RWPE1 (cell line): ENCODE measurements at regions not wholly inside any gene's neighbourhood (a gene's known extent, or its start where the extent isn't known, plus 50 kb on each side); places are given as distances from the start of the nearest gene placed in this dataset.

ENCODE experiments used
- CTCF ChIA-PET: fragments of 350-600 bp; sonication (Branson Sonifier 250); formaldehyde crosslinking; extraction: SDS; loops from one replicate; lab custom pipeline; 2021; lab: Yijun Ruan, JAX
- POLR2A ChIA-PET: fragments of 400-600 bp; formaldehyde crosslinking; extraction: SDS; loops from one replicate; lab custom pipeline; 2020; ENCODE audit warnings: antibody characterized with exemption; ENCODE audit not compliant: low non-redundant PET; lab: Yijun Ruan, JAX
- DNase-seq: peaks from one replicate; pipeline ENCODE4 v3.0.0; 2012; ENCODE audit warnings: low spot score
- H3K27ac ChIP-seq: fragments of 450-650 bp; 2 replicates; pipeline ENCODE4 v1.5.1; 2017
- TF ChIP-seq, protein P1 (sequence below): fragments of 450-650 bp; conservative IDR thresholded peaks from 2 replicates; pipeline ENCODE4 v1.5.1; 2017; ENCODE audit warnings: low read depth, mild to moderate bottlenecking

DNA sequence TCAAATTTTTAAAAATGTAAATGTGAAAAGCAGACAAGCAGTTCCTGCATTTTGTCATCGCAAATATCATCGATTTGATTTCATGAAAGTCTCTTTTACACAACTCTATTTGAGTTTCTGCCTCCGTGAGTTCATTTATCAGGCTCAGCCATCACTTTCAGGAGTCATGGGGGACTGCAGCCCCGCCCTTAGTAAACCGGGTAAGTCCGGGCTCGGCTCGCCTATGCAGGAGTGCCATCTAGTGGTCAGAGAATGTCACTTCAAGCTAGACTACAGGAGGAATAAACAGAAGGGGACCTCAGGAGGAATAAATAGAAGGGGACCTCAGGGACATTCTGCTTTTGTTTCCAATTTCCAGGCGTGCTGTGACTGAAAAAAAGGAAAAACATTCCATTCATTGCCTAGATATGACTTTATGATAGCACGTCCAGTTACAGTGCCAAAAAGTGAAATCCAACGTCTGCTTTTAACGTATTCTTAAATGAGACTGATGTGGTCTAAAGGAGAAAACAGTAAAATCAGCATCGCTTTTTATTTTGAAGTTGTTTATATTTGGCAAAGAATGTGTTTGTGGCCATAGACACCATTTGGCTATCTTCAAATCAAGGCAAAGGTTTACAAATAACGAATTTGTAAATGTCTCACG lies 333.9 kb downstream of the HACE1 start:
- POLR2A ChIA-PET: no interaction called here
- CTCF ChIA-PET: interaction anchor here (0.6 to 1.7 kb wide), 10 partner anchors 11 to 728 kb away, joined by 3 to 8 read pairs (median 4); no protein-coding TSS in a partner anchor
- TF ChIP-seq, protein P1, sequence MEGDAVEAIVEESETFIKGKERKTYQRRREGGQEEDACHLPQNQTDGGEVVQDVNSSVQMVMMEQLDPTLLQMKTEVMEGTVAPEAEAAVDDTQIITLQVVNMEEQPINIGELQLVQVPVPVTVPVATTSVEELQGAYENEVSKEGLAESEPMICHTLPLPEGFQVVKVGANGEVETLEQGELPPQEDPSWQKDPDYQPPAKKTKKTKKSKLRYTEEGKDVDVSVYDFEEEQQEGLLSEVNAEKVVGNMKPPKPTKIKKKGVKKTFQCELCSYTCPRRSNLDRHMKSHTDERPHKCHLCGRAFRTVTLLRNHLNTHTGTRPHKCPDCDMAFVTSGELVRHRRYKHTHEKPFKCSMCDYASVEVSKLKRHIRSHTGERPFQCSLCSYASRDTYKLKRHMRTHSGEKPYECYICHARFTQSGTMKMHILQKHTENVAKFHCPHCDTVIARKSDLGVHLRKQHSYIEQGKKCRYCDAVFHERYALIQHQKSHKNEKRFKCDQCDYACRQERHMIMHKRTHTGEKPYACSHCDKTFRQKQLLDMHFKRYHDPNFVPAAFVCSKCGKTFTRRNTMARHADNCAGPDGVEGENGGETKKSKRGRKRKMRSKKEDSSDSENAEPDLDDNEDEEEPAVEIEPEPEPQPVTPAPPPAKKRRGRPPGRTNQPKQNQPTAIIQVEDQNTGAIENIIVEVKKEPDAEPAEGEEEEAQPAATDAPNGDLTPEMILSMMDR: peak; percentile 93

DNA sequence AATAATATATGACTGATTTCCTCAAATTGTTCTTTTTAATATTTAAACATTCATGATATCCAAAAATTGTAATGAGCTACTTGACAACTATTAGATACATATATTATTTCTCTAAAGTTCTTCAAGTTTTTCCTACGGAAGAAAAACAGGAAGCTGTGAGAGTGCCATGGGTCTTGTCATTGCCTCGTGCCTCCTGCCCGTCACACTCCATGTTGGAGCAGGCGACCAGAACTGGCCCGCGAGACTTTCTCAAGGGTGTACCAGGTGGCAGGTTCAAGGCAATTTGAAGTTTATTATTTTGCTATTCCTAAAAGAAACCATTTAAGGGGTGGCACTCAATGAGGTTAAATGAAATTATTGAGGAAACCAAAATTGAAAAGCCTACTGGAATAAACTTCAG lies 337.2 kb downstream of the HACE1 start:
- ChIA-PET CTCF (no interaction called here), POLR2A (no interaction called here)
- no peak for DNase-seq
- TF ChIP-seq, protein P1: no peak
- H3K27ac ChIP-seq: no peak overlapping the region

More for the DNA sequence above, 333.9 kb downstream of the HACE1 start:
- DNase-seq: peak; percentile 87
- no peak overlapping the region for H3K27ac ChIP-seq

DNA sequence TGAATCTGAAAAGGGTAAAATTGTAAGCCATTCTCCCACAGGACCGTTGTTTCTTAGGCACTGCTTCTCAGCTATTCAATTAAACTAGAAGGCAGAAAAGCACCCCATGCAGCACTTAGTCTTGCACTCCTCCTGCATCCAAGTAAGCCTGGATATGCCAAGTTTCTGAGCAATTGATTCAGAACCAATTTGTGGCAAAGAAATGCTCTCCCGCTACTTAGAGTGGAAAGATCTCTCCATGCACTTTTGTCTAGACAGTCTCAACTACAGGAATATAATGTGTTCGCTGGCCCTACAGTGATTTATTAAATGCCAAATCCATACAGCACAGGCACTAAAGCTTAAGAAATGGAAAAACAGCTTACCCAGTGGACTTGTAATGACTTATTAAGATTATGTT lies 338.5 kb downstream of the HACE1 start:
- H3K27ac ChIP-seq: no peak overlapping the region
- no peak for DNase-seq
- TF ChIP-seq, protein P1: no peak
- ChIA-PET POLR2A (no interaction called here), CTCF (interaction anchor here (0.7 kb wide), 1 partner anchor 539 kb away, joined by 5 read pairs; no protein-coding TSS in a partner anchor)

DNA sequence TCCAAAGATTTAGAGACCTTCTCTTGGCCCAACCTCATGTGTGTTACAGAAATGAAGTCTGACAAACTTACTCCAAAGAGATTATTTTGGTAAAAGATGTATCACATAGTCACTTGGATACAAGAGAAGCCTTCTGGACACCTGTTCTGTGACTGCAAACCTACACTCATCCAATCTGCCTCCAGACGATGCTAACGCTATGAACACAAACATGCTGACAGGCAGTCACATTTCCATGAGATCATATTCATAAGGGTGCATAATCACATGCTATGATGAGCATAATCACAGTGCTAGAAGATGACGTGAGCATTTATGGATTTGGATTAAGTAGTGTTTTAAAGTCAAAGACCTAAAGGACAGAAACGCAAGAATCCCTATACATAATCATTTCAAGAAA lies 340.2 kb downstream of the HACE1 start:
- DNase-seq: no peak
- TF ChIP-seq, protein P1: no peak
- H3K27ac ChIP-seq: no peak overlapping the region
- ChIA-PET POLR2A (no interaction called here), CTCF (no interaction called here)

DNA sequence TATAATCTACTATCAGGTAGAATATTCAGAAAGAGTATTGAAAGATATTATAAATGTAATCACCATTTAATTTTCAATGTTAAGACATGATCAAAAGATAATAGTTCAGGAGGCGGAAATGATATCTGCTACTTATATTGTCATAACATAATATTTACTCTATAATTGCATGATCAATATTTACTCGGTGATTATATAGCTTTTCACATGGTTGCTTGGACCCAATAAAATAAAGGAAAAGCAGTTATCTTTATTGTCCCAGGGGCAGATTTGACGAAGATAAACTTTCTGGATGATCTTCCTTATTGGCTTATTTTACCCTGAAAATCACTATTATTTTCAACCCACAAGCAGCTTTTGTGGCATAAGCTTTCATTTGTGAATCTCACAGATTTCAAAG lies 350.4 kb downstream of the HACE1 start:
- H3K27ac ChIP-seq: no peak overlapping the region
- ChIA-PET POLR2A (no interaction called here), CTCF (no interaction called here)
- no peak for DNase-seq
- TF ChIP-seq, protein P1: no peak

DNA sequence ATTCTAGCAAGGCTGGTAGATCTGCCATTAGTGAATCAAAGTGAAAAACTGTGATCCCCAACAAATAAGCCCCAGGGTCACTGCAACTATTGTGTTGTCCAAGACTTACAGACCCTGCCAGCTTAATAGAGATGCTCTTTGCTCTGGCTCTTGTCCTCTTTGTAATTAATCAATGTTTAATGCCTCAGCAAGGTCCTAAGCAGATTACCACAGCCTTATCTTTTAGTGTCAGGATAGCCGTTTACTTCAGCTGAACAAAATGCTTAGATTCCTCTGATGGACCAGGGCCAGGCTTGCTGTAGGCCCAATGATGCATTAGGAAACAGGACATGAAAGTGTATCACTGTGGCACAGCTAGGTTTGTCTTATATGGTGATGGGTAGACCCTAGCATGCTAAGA lies 353.3 kb downstream of the HACE1 start:
- H3K27ac ChIP-seq: no peak overlapping the region
- POLR2A ChIA-PET: no interaction called here
- CTCF ChIA-PET: no interaction called here
- TF ChIP-seq, protein P1: no peak
- no peak for DNase-seq
